GM15510 (cell line): ENCODE measurements at regions not wholly inside any gene's neighbourhood (a gene's known extent, or its start where the extent isn't known, plus 50 kb on each side); places are given as distances from the start of the nearest gene placed in this dataset.

Experiments
- POLR2A ChIP-seq: IDR thresholded peaks from 3 replicates; pipeline ENCODE4 v1.6.1; 2011; ENCODE audit warnings: borderline replicate concordance; ENCODE audit not compliant: insufficient read length; ENCODE audit errors: extremely low read depth

- no peak for TF ChIP-seq POLR2A
Observed at GRCh38 chr22:47432683-47433082, 670.2 kb downstream of the TBC1D22A start.

- TF ChIP-seq POLR2A = no peak
Observed at GRCh38 chr22:47423861-47424820, 661.7 kb downstream of the TBC1D22A start.

GRCh38 chr22:47423266-47423665 is 660.8 kb downstream of the TBC1D22A start:
- no peak for TF ChIP-seq POLR2A

- TF ChIP-seq POLR2A = no peak
Observed at GRCh38 chr22:47422736-47423135, 660.3 kb downstream of the TBC1D22A start.

GRCh38 chr22:47421846-47422245 is 659.4 kb downstream of the TBC1D22A start:
- TF ChIP-seq POLR2A = no peak

GRCh38 chr22:47420211-47420610 is 657.8 kb downstream of the TBC1D22A start:
- TF ChIP-seq POLR2A = no peak

GRCh38 chr22:47419239-47419638 is 656.8 kb downstream of the TBC1D22A start:
- TF ChIP-seq POLR2A = no peak

GRCh38 chr22:47417699-47418098 is 655.2 kb downstream of the TBC1D22A start:
- no peak for TF ChIP-seq POLR2A

GRCh38 chr22:47411006-47411405 is 648.6 kb downstream of the TBC1D22A start:
- no peak for TF ChIP-seq POLR2A

- no peak for TF ChIP-seq POLR2A
Observed at GRCh38 chr22:47409539-47410275, 647.3 kb downstream of the TBC1D22A start.

- TF ChIP-seq POLR2A = no peak
Observed at GRCh38 chr22:47408409-47408808, 646.0 kb downstream of the TBC1D22A start.

GRCh38 chr22:47407461-47408025 is 645.1 kb downstream of the TBC1D22A start:
- TF ChIP-seq POLR2A = no peak

- no peak for TF ChIP-seq POLR2A
Observed at GRCh38 chr22:47406896-47407295, 644.4 kb downstream of the TBC1D22A start.

- no peak for TF ChIP-seq POLR2A
Observed at GRCh38 chr22:47406180-47406834, 643.9 kb downstream of the TBC1D22A start.
